Stimulated activated CD8-positive, alpha-beta memory T cell treated with anti-CD3 and anti-CD28 coated beads, Interleukin-4, amount 100 ng/mL, for 1 hour (primary cell): ENCODE measurements at regions not wholly inside any gene's neighbourhood (a gene's known extent, or its start where the extent isn't known, plus 50 kb on each side); places are given as distances from the start of the nearest gene placed in this dataset.

Source experiments
- DNase-seq, 2 donors: peaks; one replicate each; pipeline ENCODE4 v3.0.0-alpha.2; 2020; ENCODE audit warnings: low read depth in 2 of 2, low spot score in 1 of 2

GRCh38 chr2:47266939-47267710, 90.8 kb upstream of the CALM2 start:
- DNase-seq, result no peak

GRCh38 chr2:47265751-47266231, 89.5 kb upstream of the CALM2 start:
- no peak for DNase-seq

DNA sequence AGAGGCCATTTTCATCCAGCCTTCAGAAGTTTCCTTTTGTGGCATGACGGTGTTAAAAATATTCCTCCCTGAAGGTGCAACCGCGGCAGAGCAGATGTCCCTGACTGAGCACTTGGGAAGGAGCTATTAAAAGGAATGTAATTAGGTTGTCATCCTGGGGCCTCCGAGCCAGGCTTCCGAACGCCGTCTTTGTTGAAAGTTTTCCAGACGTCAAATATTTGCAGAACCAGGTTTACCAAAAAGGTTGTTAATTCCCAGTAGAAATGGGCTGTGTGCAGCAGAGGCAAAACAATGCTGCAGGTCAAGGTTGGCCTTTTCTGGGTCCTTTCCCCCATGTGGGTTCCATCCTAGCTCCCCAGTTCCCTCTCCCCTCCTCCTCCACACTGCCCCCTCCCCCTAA, 88.8 kb upstream of the CALM2 start:
- no peak for DNase-seq

DNA sequence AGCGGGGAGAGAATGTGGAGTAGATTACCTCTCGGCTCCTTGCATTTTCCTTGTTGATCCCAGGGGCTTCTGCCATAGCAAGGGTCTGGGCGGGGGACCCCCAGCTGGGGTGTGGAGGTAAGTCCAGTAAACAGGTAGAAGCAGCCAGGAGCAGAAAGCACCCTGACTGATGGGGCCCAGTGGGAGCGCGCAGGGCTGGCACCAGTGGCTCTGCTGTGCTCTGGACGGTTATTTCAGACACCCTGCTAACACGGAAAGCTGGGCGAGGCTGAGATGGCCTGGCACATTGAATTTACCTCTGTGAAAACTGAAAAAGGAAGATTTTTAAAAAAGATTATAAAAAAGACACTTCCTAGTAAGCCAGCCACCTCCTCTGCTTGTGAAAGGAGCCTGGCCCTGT, 88.4 kb upstream of the CALM2 start:
- no peak for DNase-seq

DNA sequence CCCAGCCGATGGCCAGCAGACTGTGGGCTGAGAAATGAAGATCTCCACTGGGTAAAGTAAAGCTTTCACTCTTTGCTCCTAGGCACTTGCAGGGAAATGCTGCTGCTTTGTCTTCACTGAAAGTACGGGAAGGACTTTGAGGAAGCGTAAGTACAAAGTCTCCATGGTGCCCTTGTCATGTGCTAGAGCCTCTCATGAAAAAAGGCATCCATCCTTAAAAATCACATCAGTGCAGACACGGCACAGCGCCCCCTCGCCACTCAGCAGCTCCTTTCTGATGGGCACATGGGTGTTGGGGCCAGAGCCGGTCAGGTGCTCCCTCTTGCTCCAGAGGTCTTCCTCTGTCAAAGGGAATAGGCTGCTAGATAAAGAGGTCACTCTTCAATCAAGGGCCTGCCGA, 87.8 kb upstream of the CALM2 start:
- no peak for DNase-seq

- no peak for DNase-seq
Measured at GRCh38 chr2:47262657-47263056, 86.3 kb upstream of the CALM2 start.

- DNase-seq, result no peak
Measured at GRCh38 chr2:47260971-47261370, 84.7 kb upstream of the CALM2 start.

DNA sequence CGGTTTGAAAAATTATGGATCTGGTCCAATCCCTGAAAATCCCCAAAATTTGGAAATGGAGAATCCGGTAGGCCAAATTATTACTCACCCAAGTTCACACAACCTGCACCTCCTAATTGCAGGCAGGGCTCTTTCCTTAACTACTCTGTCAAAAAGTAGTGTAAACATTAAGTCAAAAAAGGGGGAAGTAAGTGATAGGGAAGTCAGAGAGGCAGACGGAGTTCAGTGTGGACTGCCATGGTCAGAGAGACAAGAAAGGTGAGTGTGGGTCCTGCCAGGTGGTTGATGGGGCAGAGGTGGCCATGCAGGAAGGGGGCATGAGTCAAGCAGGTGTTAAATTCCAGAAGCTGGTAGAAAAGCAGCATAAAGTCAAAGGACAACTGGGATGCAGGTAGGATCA, 83.5 kb upstream of the CALM2 start:
- DNase-seq, result no peak

GRCh38 chr2:47257946-47258348, 81.6 kb upstream of the CALM2 start:
- DNase-seq, result no peak

DNA sequence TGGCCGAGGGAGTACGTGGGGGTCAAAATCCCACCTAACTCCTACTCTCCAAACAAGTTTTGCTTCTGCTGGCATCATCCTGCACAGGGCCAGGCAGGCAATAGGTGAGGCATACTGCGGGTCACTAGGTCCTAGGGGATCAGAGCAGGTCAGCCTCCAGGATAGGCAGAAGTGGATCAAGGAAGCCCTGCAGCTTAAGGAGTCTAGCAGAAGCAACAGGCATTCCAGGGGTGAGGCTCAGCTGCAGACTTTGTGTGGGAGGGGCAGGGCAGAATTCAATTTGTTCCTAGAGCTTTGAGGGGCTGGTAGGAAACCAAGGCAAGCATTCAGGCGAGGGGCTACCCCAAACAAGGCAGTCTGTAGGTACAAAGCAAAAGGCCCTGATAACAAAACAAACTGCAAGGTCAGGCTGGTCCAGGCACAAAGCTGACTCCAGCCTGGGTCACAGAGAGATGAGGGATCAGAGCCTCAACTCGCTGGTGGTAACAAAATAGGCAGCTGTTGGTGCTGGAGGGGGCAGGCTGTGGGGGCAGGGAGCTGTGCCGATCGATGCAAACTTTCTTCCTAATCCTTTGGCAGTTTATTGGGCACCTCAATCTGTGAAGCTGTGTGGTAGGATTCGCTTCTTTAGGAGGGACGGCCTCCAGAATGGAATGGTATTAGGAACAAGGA, 80.2 kb upstream of the CALM2 start:
- DNase-seq, result no peak

DNA sequence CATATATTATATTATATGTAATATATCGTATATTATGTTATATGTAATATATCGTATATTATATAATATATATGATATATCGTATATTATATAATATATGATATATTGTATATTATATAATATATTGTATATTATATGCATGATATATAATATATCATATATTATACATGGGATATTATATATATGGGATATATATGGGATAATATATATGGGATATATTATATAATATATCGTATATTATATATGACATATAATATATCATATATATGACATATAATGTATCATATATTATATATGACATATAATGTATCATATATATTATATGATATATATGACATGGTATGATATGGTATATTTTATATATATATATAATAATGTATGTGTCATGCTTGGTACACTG, 79.5 kb upstream of the CALM2 start:
- no peak for DNase-seq

DNA sequence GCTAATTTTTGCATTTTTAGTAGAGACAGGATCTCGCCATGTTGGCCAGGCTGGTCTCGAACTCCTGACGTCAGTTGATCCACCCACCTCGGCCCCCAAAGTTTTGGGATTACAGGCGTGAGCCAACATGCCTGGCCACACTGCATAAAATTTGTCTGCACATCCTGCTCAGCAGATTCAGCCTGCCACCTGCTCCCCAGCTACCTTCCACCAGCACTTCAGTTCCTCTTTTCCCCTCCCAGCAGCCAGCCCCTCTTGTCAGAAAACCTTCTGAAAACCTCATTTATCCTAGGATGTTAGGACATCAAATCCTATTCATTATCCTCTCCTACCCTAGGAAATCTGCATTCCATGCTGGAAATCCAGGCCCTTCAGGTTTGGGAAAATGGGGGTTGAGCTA, 78.2 kb upstream of the CALM2 start:
- DNase-seq, result no peak

DNA sequence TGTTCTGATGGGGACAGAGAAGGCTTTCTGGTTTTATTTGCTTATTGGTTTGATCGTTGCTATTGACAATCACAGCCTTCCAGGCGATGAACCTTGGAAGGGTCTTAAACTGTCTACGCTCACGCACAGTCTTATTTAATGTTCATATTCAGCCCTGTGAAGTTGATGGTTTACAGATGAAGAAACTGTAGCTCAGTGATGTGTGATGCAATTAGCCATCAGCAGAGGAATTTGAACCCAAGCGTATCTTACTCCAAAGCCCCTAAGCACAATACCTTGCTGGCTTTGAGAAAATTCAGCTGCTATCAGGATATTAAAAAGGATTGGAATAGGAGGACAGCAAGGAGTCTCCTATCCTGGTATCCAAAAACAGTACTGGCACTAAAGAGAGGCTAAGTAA, 77.1 kb upstream of the CALM2 start:
- no peak for DNase-seq

- no peak for DNase-seq
Measured at GRCh38 chr2:47251404-47251675, 75.0 kb upstream of the CALM2 start.

DNA sequence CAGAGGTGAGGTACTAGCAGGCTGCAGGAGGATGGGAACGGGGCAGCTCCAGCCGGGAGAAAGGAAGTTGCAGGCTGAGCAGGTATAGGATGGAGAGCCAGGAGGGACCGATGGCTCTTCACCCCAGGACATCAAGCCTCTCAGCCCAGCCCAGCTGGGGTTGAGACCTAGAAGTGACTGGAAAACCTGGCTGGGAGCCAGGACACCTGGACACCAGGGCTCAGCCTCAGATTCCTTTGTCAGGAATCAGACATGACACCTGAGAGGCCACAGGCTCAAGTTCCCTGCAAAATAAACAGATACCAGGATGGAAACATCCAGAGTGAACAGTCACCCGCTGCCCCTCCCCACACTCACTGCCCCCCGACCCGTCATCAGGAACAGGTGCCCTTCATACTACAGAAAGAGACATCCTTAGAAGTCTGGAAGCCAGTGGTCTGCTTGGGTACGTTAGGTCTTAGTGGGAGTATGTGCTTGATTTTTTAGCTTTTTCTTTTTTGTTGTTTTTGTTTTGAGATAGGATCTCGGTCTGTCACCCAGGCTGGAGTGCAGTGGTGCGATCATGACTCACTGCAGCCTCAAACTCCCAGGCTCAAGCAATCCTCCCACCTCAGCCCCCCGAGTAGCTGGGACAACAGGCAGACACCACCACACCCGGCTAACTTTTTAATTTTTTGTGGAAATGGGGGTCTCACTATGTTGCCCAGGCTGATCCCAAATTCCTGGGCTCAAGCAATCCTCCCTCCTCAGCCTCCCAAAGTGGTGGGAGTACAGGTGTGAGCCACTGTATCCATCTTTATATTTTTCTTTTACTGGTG, 74.5 kb upstream of the CALM2 start:
- no peak for DNase-seq

- DNase-seq, result no peak
Measured at GRCh38 chr2:47249931-47250330, 73.6 kb upstream of the CALM2 start.

GRCh38 chr2:47249157-47249900, 73.0 kb upstream of the CALM2 start:
- DNase-seq, result no peak

GRCh38 chr2:47243596-47244323, 67.4 kb upstream of the CALM2 start:
- no peak for DNase-seq

GRCh38 chr2:47241715-47242114, 65.4 kb upstream of the CALM2 start:
- no peak for DNase-seq

DNA sequence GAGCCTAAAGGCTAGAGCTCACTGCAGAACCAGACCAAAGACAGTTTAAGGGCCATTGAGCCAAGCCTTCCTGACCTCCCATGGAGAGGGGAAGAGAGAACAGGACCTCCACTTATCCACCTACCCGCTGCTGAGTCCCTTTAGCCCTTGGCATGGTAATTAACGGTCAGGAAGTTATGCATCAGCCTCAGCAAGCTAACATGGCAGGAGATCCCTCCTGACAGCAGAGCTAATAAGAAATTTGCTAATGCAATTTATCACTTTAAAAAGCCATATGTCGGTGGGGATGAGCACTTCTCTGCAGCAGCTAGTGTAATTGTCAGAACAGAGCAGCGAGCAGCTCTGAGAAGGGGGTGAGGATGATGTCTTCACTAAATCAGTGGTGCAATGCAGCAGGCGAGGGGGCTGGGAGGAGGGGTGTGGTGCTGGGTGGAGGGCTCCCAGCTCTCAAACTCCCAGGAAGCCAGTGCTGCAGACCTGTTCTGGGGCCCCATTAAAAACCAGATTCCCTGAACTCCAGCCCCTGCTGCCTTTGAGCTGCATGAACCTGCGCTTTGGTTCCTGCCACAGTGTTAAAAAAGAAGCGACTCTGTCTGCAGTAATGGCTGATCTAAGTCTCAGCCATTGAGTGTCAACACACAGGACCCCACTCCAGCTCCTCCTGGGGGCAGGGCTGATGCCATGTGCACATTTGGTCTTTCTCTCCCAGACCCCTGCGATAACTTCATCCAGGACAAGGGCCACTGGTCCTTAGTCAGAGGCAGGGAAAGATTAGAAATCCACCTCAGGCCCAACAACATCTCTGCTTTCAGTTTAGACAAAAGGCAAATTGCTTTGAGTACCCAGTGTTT, 63.0 kb upstream of the CALM2 start:
- DNase-seq, result no peak
